H1 (cell line): ENCODE measurements at regions not wholly inside any gene's neighbourhood (a gene's known extent, or its start where the extent isn't known, plus 50 kb on each side); places are given as distances from the start of the nearest gene placed in this dataset.
A peak's percentile ranks its signal among the peaks of the same experiment; 100 is the strongest.

Source experiments
- CTCF ChIA-PET: fragments of 300-600 bp; sonication (Branson Sonifier 250); formaldehyde crosslinking; loops from one replicate; lab custom pipeline; 2021; ENCODE audit not compliant: partially characterized antibody; lab: Charles Lee
- POLR2A ChIA-PET: fragments of 300-600 bp; sonication (Branson Sonifier 250); formaldehyde crosslinking; loops from one replicate; lab custom pipeline; 2021; ENCODE audit warnings: inconsistent platforms; ENCODE audit not compliant: partially characterized antibody; lab: Charles Lee
- DNase-seq, 2 experiments: peaks; one replicate each; pipeline versions ENCODE4 v3.0.0 to v3.0.0-alpha.2; 2010 to 2022; ENCODE audit warnings: low spot score in 2 of 2, low read depth in 1 of 2, mixed read lengths in 1 of 2
- FAIRE-seq: peaks from 2 replicates; lab custom pipeline; 2011; peaks lifted over from hg19 to GRCh38; lab: Jason Lieb, UNC
- H2AFZ ChIP-seq: 2 replicates; pipeline ENCODE4 v1.8.1; 2012; ENCODE audit warnings: low read length, inconsistent platforms
- H2AK5ac ChIP-seq: 2 replicates; pipeline ENCODE4 v1.6.1; 2013; ENCODE audit warnings: low read depth, low read length
- H2BK120ac ChIP-seq: replicated peaks from 2 replicates; pipeline ENCODE3; 2013; ENCODE audit warnings: low read depth, low read length, inconsistent platforms
- H2BK12ac ChIP-seq: 2 replicates; pipeline ENCODE4 v1.6.1; 2013; ENCODE audit warnings: low read depth, low read length
- H2BK15ac ChIP-seq: 2 replicates; pipeline ENCODE4 v1.6.1; 2013; ENCODE audit warnings: low read length
- H2BK20ac ChIP-seq: 2 replicates; pipeline ENCODE4 v1.6.1; 2013; ENCODE audit warnings: low read length
- H2BK5ac ChIP-seq: 2 replicates; pipeline ENCODE4 v1.6.1; 2013; ENCODE audit warnings: low read depth, low read length
- H3K14ac ChIP-seq: 2 replicates; pipeline ENCODE4 v1.6.1; 2013; ENCODE audit warnings: inconsistent platforms; ENCODE audit not compliant: insufficient read length
- H3K18ac ChIP-seq: 2 replicates; pipeline ENCODE4 v1.6.1; 2013; ENCODE audit warnings: low read length; ENCODE audit errors: extremely low read depth
- H3K23ac ChIP-seq: 2 replicates; pipeline ENCODE4 v1.6.1; 2013; ENCODE audit warnings: inconsistent platforms; ENCODE audit not compliant: insufficient read length
- H3K23me2 ChIP-seq: 2 replicates; pipeline ENCODE4 v1.6.1; 2013; ENCODE audit warnings: low read depth, low read length
- H3K27ac ChIP-seq: 2 replicates; pipeline ENCODE4 v1.6.1; 2011; ENCODE audit warnings: low read depth, low read length, inconsistent platforms
- H3K27me3 ChIP-seq, 4 experiments: replicated peaks in 1 of 4; 1 replicate in 1 of 4; 2 replicates in 3 of 4; pipeline versions ENCODE4 v1.6.1 to v1.8.1; 2011 to 2013; ENCODE audit warnings: low read length in 3 of 4, mild to moderate bottlenecking in 3 of 4, inconsistent platforms in 2 of 4, mixed read lengths in 2 of 4, moderate library complexity in 1 of 4; ENCODE audit not compliant: control insufficient read depth in 3 of 4, insufficient read depth in 3 of 4; ENCODE audit errors: extremely low read depth in 1 of 4
- H3K36me3 ChIP-seq, 4 experiments: 2 replicates each; pipeline versions ENCODE4 v1.6.1 to v1.8.1; 2011 to 2013; ENCODE audit warnings: mild to moderate bottlenecking in 4 of 4, low read length in 3 of 4, moderate library complexity in 2 of 4, control low read depth in 1 of 4, inconsistent platforms in 1 of 4; ENCODE audit not compliant: insufficient read depth in 4 of 4, control insufficient read depth in 2 of 4
- H3K4ac ChIP-seq: replicated peaks from 2 replicates; pipeline ENCODE3; 2013; ENCODE audit warnings: low read length, low read depth, mixed read lengths, inconsistent platforms; ENCODE audit not compliant: insufficient read length
- H3K4me1 ChIP-seq, 4 experiments: replicated peaks in 1 of 4; 1 replicate in 1 of 4; 2 replicates in 3 of 4; pipeline versions ENCODE4 v1.6.1 to v1.8.1; 2011 to 2013; ENCODE audit warnings: low read length in 3 of 4, inconsistent platforms in 2 of 4, mixed read lengths in 1 of 4; ENCODE audit not compliant: insufficient read depth in 4 of 4, control insufficient read depth in 3 of 4
- H3K4me2 ChIP-seq, 2 experiments: 2 replicates each; pipeline versions ENCODE4 v1.6.1 to v1.8.1; 2011 to 2013; ENCODE audit warnings: low read depth in 2 of 2, low read length in 2 of 2, control low read depth in 1 of 2, inconsistent platforms in 1 of 2, mild to moderate bottlenecking in 1 of 2; ENCODE audit not compliant: insufficient read depth in 1 of 2
- H3K4me3 ChIP-seq, 4 experiments: fragments of 200-600, 300-600 bp in 1 of 4; sonication (generic), shearing (Covaris generic), sonication (Bioruptor Twin) in 1 of 4; 2 replicates each; pipeline versions ENCODE4 v1.5.1 to v1.8.1; 2011 to 2016; ENCODE audit warnings: low read length in 4 of 4, low read depth in 3 of 4, control low read depth in 2 of 4, inconsistent platforms in 2 of 4, mild to moderate bottlenecking in 2 of 4, mixed read lengths in 1 of 4, moderate library complexity in 1 of 4; ENCODE audit not compliant: insufficient read depth in 2 of 4; ENCODE audit errors: extremely low read depth in 1 of 4
- H3K56ac ChIP-seq: replicated peaks from 2 replicates; pipeline ENCODE3; 2013; ENCODE audit warnings: low read depth, mild to moderate bottlenecking, mixed read lengths, low read length, inconsistent platforms; ENCODE audit not compliant: insufficient read length
- H3K79me1 ChIP-seq: 2 replicates; pipeline ENCODE4 v1.6.1; 2013; ENCODE audit warnings: low read depth, low read length, control low read depth
- H3K79me2 ChIP-seq, 2 experiments: 2 replicates each; pipeline versions ENCODE4 v1.6.1 to v1.8.1; 2012 to 2013; ENCODE audit warnings: low read length in 2 of 2, mild to moderate bottlenecking in 2 of 2, inconsistent platforms in 1 of 2; ENCODE audit not compliant: insufficient read depth in 2 of 2, control insufficient read depth in 1 of 2
- H3K9ac ChIP-seq, 4 experiments: replicated peaks in 1 of 4; 1 replicate in 1 of 4; 2 replicates in 3 of 4; pipeline versions ENCODE4 v1.6.1 to v1.8.1; 2011 to 2013; ENCODE audit warnings: low read depth in 3 of 4, low read length in 3 of 4, control low read depth in 2 of 4, mild to moderate bottlenecking in 2 of 4, moderate library complexity in 2 of 4, inconsistent platforms in 1 of 4; ENCODE audit errors: extremely low read depth in 1 of 4
- H3K9me3 ChIP-seq, 2 experiments: 2 replicates each; pipeline versions ENCODE4 v1.6.1 to v1.8.1; 2012 to 2013; ENCODE audit warnings: mild to moderate bottlenecking in 2 of 2, moderate library complexity in 2 of 2, control low read depth in 1 of 2, inconsistent platforms in 1 of 2, low read depth in 1 of 2, low read length in 1 of 2, mixed read lengths in 1 of 2; ENCODE audit not compliant: insufficient read depth in 2 of 2
- H4K20me1 ChIP-seq, 2 experiments: replicated peaks in 1 of 2; 2 replicates each; pipeline versions ENCODE3 to v1.8.1; 2011 to 2013; ENCODE audit warnings: inconsistent platforms in 2 of 2, low read length in 2 of 2, mild to moderate bottlenecking in 1 of 2; ENCODE audit not compliant: insufficient read depth in 2 of 2, control insufficient read depth in 1 of 2
- H4K5ac ChIP-seq: 2 replicates; pipeline ENCODE4 v1.6.1; 2013; ENCODE audit warnings: low read length, low read depth, mixed read lengths, inconsistent platforms; ENCODE audit not compliant: insufficient read length
- H4K8ac ChIP-seq: 2 replicates; pipeline ENCODE4 v1.8.0; 2013; ENCODE audit warnings: mild to moderate bottlenecking, moderate library complexity, low read length, inconsistent platforms; ENCODE audit not compliant: insufficient read depth; ENCODE audit errors: extremely low read depth
- H4K91ac ChIP-seq: replicated peaks from 2 replicates; pipeline ENCODE3; 2013; ENCODE audit warnings: low read length, mixed read lengths, inconsistent platforms; ENCODE audit not compliant: insufficient read length
- ASH2L ChIP-seq: fragments of 200-600, 300-600 bp; sonication (generic); IDR thresholded peaks from one replicate; pipeline ENCODE4 v1.7.1; 2017; ENCODE audit warnings: low read length
- WGBS, 2 experiments: shearing (Covaris generic) in 1 of 2; methylation state at CpG; one replicate each; pipeline versions ENCODE4 v1.1.6 to v1.1.7; 2013 to 2015; ENCODE audit warnings: low lambda C conversion rate in 2 of 2, mixed read lengths in 2 of 2, inconsistent platforms in 1 of 2, low coverage in 1 of 2, missing lambda C conversion rate in 1 of 2; ENCODE audit not compliant: insufficient replicate concordance in 2 of 2, insufficient coverage in 1 of 2, insufficient read length in 1 of 2; ENCODE audit errors: extremely low coverage in 1 of 2, missing lambda C conversion rate in 1 of 2; 5-methylcytosine and 5-hydroxymethylcytosine counted together

- H3K9me3 ChIP-seq = no peaks in the 10 kb centered on the region
- no peak overlapping the region for H2AFZ ChIP-seq
- H3K27ac ChIP-seq = no peak overlapping the region; the same call in 1 of the 2 replicates
- no peak overlapping the region for H3K56ac ChIP-seq
- no peaks in the 10 kb centered on the region for H3K23me2 ChIP-seq
- H3K4ac ChIP-seq = peak overlapping the region; percentile 75
- TF ChIP-seq ASH2L = no peak
- H4K8ac ChIP-seq = no peak overlapping the region
- no peak overlapping the region for H3K4me3 ChIP-seq
- POLR2A ChIA-PET = interaction anchor here (0.6 to 1.1 kb wide), 2 partner anchors 22 to 24 kb away, joined by 3 to 5 read pairs; no protein-coding TSS in a partner anchor
- CTCF ChIA-PET = interaction anchor here (0.7 to 7.7 kb wide), 63 partner anchors 9 to 948 kb away, joined by 3 to 77 read pairs (median 4); no protein-coding TSS in a partner anchor
- H2BK5ac ChIP-seq = peak overlapping the region; percentile 92; the same call in 1 of the 2 replicates
- no peak overlapping the region for H2AK5ac ChIP-seq
- H3K36me3 ChIP-seq = no peaks in the 10 kb centered on the region
- H3K23ac ChIP-seq = no peak overlapping the region
- H3K14ac ChIP-seq = no peak overlapping the region
- 0 out of 2 replicates have a peak overlapping the region, but pooled peaks have one; percentile 64 for H2BK20ac ChIP-seq
- FAIRE-seq = no peak
- DNase-seq = no peak
- H3K4me2 ChIP-seq = no peak overlapping the region
- peaks cover 5 to 21% (median 9%) of the 10 kb centered on the region in 4 experiments for H3K4me1 ChIP-seq
- H3K79me1 ChIP-seq = no peaks in the 10 kb centered on the region
- no peaks in the 10 kb centered on the region for H4K20me1 ChIP-seq
- WGBS, 2 experiments = 96% methylated on average over 3 of the region's 3 CpGs; no CpG with 5 or more reads in 1 of the 2 experiments
- H4K91ac ChIP-seq = peak overlapping the region; percentile 52
- no peaks in the 10 kb centered on the region; a peak in 1 of 7 replicates for H3K27me3 ChIP-seq
- H2BK15ac ChIP-seq = no peak overlapping the region
- H3K9ac ChIP-seq = no peak overlapping the region
- H3K18ac ChIP-seq = no peak overlapping the region
- H2BK120ac ChIP-seq = peak overlapping the region; percentile 50
- no peaks in the 10 kb centered on the region for H3K79me2 ChIP-seq
- no peak overlapping the region for H2BK12ac ChIP-seq
- no peak overlapping the region for H4K5ac ChIP-seq
Measured at GRCh38 chr4:138680256-138680655, 335.3 kb upstream of the NOCT start.
